Stimulated activated CD8-positive, alpha-beta memory T cell treated with anti-CD3 and anti-CD28 coated beads, Interleukin-12 subunit alpha, Interleukin-12 subunit beta, amount 100 ng/mL, for 1 hour (primary cell): ENCODE measurements at regions not wholly inside any gene's neighbourhood (a gene's known extent, or its start where the extent isn't known, plus 50 kb on each side); places are given as distances from the start of the nearest gene placed in this dataset.
A peak's percentile ranks its signal among the peaks of the same experiment; 100 is the strongest.

Experiments
- DNase-seq: peaks from one replicate; pipeline ENCODE4 v3.0.0-alpha.2; 2020; ENCODE audit warnings: low read depth

GRCh38 chr19:13606156-13606555, 99.9 kb upstream of the CACNA1A start:
- no peak for DNase-seq

- DNase-seq = no peak
Observed at GRCh38 chr19:13604902-13605586, 98.8 kb upstream of the CACNA1A start.

GRCh38 chr19:13600802-13601201, 94.5 kb upstream of the CACNA1A start:
- DNase-seq = no peak

GRCh38 chr19:13600091-13600490, 93.8 kb upstream of the CACNA1A start:
- no peak for DNase-seq

- no peak for DNase-seq
Observed at GRCh38 chr19:13599681-13600080, 93.4 kb upstream of the CACNA1A start.

GRCh38 chr19:13598098-13598497, 91.8 kb upstream of the CACNA1A start:
- DNase-seq = no peak

- peak; percentile 18 for DNase-seq
Observed at GRCh38 chr19:13597640-13598039, 91.4 kb upstream of the CACNA1A start.

GRCh38 chr19:13588957-13589833, 82.9 kb upstream of the CACNA1A start:
- DNase-seq = peak; percentile 73

- DNase-seq = no peak
Observed at GRCh38 chr19:13585512-13585911, 79.2 kb upstream of the CACNA1A start.

- no peak for DNase-seq
Observed at GRCh38 chr19:13583753-13584152, 77.5 kb upstream of the CACNA1A start.

- DNase-seq = no peak
Observed at GRCh38 chr19:13583114-13583513, 76.8 kb upstream of the CACNA1A start.

- DNase-seq = no peak
Observed at GRCh38 chr19:13581576-13581975, 75.3 kb upstream of the CACNA1A start.

GRCh38 chr19:13579388-13580060, 73.2 kb upstream of the CACNA1A start:
- DNase-seq = no peak

GRCh38 chr19:13576726-13577125, 70.4 kb upstream of the CACNA1A start:
- DNase-seq = no peak

GRCh38 chr19:13574933-13575332, 68.7 kb upstream of the CACNA1A start:
- DNase-seq = no peak

GRCh38 chr19:13573056-13573667, 66.9 kb upstream of the CACNA1A start:
- DNase-seq = no peak

GRCh38 chr19:13561461-13561860, 55.2 kb upstream of the CACNA1A start:
- DNase-seq = no peak

- DNase-seq = no peak
Observed at GRCh38 chr19:13557756-13558398, 51.6 kb upstream of the CACNA1A start.

GRCh38 chr19:13556552-13556951, 50.3 kb upstream of the CACNA1A start:
- no peak for DNase-seq
